SK-N-SH treated with all-trans-retinoic acid at 6 μM for 48 hours (cell line): ENCODE measurements at regions not wholly inside any gene's neighbourhood (a gene's known extent, or its start where the extent isn't known, plus 50 kb on each side); places are given as distances from the start of the nearest gene placed in this dataset.

ENCODE experiments used
- ATAC-seq: fragments of 200-7000 bp; cut with Tn5 transposase; 3 replicates; pipeline ENCODE4 v1.9.1; 2020; ENCODE audit warnings: mild to moderate bottlenecking, moderate library complexity
- ARNTL ChIP-seq: fragments of 450-650 bp; formaldehyde crosslinking; IDR thresholded peaks from 2 replicates; pipeline ENCODE4 v1.5.0; 2020; ENCODE audit warnings: low read depth, mild to moderate bottlenecking, moderate library complexity, borderline replicate concordance
- BACH2 ChIP-seq: fragments of 250-450 bp; sonication (Bioruptor Pico); IDR thresholded peaks from 2 replicates; pipeline ENCODE4 v1.9.0; 2021; ENCODE audit warnings: mild to moderate bottlenecking, borderline replicate concordance
- ESRRG ChIP-seq: fragments of 250-450 bp; sonication (Bioruptor Pico); IDR thresholded peaks from 2 replicates; pipeline ENCODE4 v1.6.1; 2021; ENCODE audit warnings: mild to moderate bottlenecking
- GLIS3 ChIP-seq: fragments of 250-450 bp; sonication (Bioruptor Pico); IDR thresholded peaks from 2 replicates; pipeline ENCODE4 v1.5.0; 2020; ENCODE audit warnings: mild to moderate bottlenecking, moderate library complexity
- ISL1 ChIP-seq: fragments of 250-450 bp; sonication (Bioruptor Pico); IDR thresholded peaks from 2 replicates; pipeline ENCODE4 v2.1.2; 2022; ENCODE audit warnings: mild to moderate bottlenecking, moderate library complexity
- OSR1 ChIP-seq: fragments of 250-450 bp; sonication (Bioruptor Pico); IDR thresholded peaks from 2 replicates; pipeline ENCODE4 v1.8.0; 2022; ENCODE audit warnings: moderate library complexity, mild to moderate bottlenecking, inconsistent platforms
- PPARA ChIP-seq: fragments of 250-450 bp; sonication (Bioruptor Pico); IDR thresholded peaks from 2 replicates; pipeline ENCODE4 v1.5.0; 2020; ENCODE audit warnings: mild to moderate bottlenecking, borderline replicate concordance
- RARB ChIP-seq: fragments of 250-450 bp; sonication (Bioruptor Pico); IDR thresholded peaks from 2 replicates; pipeline ENCODE4 v1.8.0; 2021; ENCODE audit warnings: mild to moderate bottlenecking, moderate library complexity
- SNAI2 ChIP-seq: fragments of 250-450 bp; sonication (Bioruptor Pico); IDR thresholded peaks from 2 replicates; pipeline ENCODE4 v1.5.0; 2020; ENCODE audit warnings: mild to moderate bottlenecking, moderate library complexity
- TCF4 ChIP-seq: fragments of 250-450 bp; sonication (Bioruptor Pico); IDR thresholded peaks from 2 replicates; pipeline ENCODE4 v1.8.0; 2021; ENCODE audit warnings: mild to moderate bottlenecking, moderate library complexity, borderline replicate concordance
- ZFP3 ChIP-seq: fragments of 250-450 bp; sonication (Bioruptor Pico); IDR thresholded peaks from 2 replicates; pipeline ENCODE4 v1.5.0; 2020; ENCODE audit warnings: mild to moderate bottlenecking, moderate library complexity
- ZNF565 ChIP-seq: fragments of 450-650 bp; formaldehyde crosslinking; conservative IDR thresholded peaks from 2 replicates; pipeline ENCODE4 v1.5.0; 2020; ENCODE audit warnings: low read depth, mild to moderate bottlenecking, moderate library complexity
- ZNF70 ChIP-seq: fragments of 450-650 bp; formaldehyde crosslinking; IDR thresholded peaks from 2 replicates; pipeline ENCODE4 v1.5.0; 2020; ENCODE audit warnings: mild to moderate bottlenecking, moderate library complexity
- ZNF8 ChIP-seq: fragments of 450-650 bp; formaldehyde crosslinking; IDR thresholded peaks from 2 replicates; pipeline ENCODE4 v1.5.0; 2020; ENCODE audit warnings: mild to moderate bottlenecking, moderate library complexity
- TF ChIP-seq, protein P1 (sequence below): fragments of 250-450 bp; sonication (Bioruptor Pico); IDR thresholded peaks from 2 replicates; pipeline ENCODE4 v1.5.1; 2020; ENCODE audit warnings: low read depth, mild to moderate bottlenecking, moderate library complexity
- TF ChIP-seq, protein P2 (sequence below): fragments of 250-450 bp; sonication (Bioruptor Pico); IDR thresholded peaks from 2 replicates; pipeline ENCODE4 v1.5.0; 2020; ENCODE audit warnings: mild to moderate bottlenecking, moderate library complexity
- TF ChIP-seq, protein P3 (sequence below): fragments of 250-450 bp; sonication (Bioruptor Pico); IDR thresholded peaks from 2 replicates; pipeline ENCODE4 v1.8.0; 2021; ENCODE audit warnings: low read depth, mild to moderate bottlenecking, moderate library complexity, borderline replicate concordance
- TF ChIP-seq, protein P4 (sequence below): fragments of 250-450 bp; sonication (Bioruptor Pico); IDR thresholded peaks from 2 replicates; pipeline ENCODE4 v1.8.0; 2020; ENCODE audit warnings: mild to moderate bottlenecking, moderate library complexity, borderline replicate concordance

DNA sequence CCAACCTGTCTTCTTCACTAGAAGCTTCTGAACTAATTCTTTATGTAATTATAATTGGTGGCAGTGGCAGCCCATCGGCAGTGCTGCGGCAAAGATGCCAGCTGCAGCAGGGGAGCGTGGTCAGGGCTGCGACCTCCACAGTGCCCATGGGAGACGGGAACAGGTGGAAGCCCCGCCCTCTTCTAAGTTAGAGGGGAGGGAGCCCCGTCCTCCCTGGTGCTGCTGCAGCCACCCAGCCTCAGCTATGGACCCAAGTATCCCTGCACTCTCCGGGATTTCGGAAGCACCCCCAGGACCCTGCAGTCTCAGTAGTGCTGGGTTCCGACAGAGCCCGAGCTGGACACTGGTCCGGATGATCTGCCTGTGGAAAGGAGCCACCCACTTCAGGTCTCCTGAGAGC is 117.0 kb upstream of the MBL2 start (continued):
- no peak for TF ChIP-seq OSR1 (CRISPR knock-in tag)
- TF ChIP-seq, all 23 proteins: peak for 0

DNA sequence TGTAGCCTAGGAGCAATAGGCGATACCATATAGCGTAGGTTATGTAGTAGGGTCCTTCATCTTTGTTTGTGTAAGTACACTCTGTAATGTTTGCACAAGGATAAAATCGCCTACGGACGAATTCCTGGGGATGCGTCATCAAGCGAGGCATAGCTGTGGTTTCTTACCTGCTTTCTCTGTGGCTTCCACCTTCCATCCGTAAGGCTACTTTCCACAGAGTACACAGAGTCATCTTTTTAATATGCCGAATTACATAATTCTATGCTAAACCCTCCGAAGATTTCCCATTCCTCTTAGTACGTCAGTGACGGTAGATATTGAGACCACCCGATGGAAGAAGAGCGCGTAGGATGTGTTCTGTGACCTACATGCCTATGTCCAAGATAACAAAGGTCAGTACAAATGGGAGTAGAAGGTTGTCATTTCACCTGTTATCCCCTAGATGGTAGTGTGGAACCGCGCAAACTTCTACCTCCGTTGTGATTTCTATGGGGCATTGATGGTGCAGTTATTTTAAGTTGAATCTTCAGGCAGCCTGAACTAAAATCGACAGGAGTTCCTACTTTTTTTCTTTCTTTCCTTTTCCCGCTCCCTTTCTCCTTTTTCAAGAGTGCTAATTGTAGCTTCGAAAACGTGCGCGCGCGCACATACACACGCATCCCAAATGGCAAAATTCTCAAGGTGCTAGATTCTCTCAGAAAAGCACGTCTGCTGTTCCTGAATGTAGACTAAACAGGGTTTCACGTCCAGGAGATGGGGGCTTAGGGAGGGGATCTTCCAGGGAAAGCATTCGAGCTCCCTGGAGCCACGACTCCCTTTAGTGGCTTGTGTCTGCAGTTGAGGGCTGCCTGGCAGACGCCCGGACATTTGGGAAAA is 111.7 kb upstream of the MBL2 start:
- peak; percentile 97 for ATAC-seq
- TF ChIP-seq ZNF8 (CRISPR knock-in tag) (no peak), ZFP3 (CRISPR knock-in tag) (no peak), BACH2 (CRISPR knock-in tag) (no peak), OSR1 (CRISPR knock-in tag) (no peak), GLIS3 (CRISPR knock-in tag) (no peak), ZNF70 (CRISPR knock-in tag) (no peak), ESRRG (CRISPR knock-in tag) (no peak), SNAI2 (CRISPR knock-in tag) (no peak), ISL1 (no peak)
- TF ChIP-seq, protein P1, sequence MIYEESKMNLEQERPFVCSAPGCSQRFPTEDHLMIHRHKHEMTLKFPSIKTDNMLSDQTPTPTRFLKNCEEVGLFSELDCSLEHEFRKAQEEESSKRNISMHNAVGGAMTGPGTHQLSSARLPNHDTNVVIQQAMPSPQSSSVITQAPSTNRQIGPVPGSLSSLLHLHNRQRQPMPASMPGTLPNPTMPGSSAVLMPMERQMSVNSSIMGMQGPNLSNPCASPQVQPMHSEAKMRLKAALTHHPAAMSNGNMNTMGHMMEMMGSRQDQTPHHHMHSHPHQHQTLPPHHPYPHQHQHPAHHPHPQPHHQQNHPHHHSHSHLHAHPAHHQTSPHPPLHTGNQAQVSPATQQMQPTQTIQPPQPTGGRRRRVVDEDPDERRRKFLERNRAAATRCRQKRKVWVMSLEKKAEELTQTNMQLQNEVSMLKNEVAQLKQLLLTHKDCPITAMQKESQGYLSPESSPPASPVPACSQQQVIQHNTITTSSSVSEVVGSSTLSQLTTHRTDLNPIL (CRISPR knock-in tag), result no peak
- TF ChIP-seq, protein P2, sequence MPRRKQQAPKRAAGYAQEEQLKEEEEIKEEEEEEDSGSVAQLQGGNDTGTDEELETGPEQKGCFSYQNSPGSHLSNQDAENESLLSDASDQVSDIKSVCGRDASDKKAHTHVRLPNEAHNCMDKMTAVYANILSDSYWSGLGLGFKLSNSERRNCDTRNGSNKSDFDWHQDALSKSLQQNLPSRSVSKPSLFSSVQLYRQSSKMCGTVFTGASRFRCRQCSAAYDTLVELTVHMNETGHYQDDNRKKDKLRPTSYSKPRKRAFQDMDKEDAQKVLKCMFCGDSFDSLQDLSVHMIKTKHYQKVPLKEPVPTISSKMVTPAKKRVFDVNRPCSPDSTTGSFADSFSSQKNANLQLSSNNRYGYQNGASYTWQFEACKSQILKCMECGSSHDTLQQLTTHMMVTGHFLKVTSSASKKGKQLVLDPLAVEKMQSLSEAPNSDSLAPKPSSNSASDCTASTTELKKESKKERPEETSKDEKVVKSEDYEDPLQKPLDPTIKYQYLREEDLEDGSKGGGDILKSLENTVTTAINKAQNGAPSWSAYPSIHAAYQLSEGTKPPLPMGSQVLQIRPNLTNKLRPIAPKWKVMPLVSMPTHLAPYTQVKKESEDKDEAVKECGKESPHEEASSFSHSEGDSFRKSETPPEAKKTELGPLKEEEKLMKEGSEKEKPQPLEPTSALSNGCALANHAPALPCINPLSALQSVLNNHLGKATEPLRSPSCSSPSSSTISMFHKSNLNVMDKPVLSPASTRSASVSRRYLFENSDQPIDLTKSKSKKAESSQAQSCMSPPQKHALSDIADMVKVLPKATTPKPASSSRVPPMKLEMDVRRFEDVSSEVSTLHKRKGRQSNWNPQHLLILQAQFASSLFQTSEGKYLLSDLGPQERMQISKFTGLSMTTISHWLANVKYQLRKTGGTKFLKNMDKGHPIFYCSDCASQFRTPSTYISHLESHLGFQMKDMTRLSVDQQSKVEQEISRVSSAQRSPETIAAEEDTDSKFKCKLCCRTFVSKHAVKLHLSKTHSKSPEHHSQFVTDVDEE (CRISPR knock-in tag), result no peak

DNA sequence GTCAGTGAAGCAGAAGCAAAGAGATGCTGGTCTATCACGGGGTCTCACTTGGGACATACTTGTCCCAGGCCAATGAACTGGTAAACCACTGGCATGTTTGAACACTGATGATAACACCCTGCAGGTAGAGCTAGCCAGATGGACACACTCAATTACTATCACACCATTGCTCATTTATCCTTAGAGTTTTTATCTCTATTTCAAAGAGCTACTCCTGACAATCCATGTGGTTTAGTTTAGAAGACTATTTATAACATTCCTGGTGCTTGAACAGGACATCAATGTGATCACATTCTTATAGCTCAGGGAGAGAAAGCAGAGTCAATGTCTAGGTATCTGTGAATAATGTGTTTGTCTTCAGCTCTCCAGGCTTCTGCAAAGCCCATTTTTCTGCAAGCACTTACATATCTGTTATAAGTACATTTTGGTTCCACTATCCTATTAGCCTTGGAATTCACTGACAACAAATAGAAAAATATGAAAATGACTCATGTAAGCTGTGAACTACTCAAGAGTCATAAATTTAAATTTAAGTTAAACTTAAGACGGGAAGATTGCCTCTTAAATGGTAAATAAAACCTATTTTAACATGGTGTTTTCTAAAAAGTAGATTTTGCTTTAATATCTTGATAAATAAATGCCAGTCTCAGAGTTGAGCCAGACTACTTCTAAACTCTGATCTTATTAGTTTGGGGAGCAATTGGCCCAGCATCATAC is 106.7 kb upstream of the MBL2 start:
- no peak for ATAC-seq
- TF ChIP-seq ISL1 (peak; percentile 72), RARB (CRISPR knock-in tag) (no peak)

DNA sequence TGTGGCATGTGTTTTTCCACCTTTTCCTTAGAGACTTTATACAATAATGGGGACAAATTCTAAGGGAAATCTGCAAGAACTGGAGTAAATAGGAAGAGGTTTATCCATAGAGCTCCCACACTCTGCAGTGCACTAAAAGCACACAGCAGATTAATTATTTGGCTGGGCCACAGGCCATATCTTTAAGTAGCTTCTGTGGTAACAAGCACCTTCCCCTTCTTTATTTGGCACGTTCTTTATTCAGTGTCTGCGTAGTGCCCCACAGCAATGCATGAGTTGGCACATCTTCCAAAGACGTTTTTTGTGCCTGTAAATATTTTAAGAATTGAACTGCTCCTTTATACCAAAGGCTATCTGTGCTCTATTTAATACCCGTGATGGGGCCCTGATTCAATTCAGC is 104.9 kb upstream of the MBL2 start:
- TF ChIP-seq ZNF565 (CRISPR knock-in tag) (no peak), TCF4 (no peak), ARNTL (CRISPR knock-in tag) (no peak), RARB (CRISPR knock-in tag) (no peak), ZNF8 (CRISPR knock-in tag) (no peak)
- TF ChIP-seq, protein P3, sequence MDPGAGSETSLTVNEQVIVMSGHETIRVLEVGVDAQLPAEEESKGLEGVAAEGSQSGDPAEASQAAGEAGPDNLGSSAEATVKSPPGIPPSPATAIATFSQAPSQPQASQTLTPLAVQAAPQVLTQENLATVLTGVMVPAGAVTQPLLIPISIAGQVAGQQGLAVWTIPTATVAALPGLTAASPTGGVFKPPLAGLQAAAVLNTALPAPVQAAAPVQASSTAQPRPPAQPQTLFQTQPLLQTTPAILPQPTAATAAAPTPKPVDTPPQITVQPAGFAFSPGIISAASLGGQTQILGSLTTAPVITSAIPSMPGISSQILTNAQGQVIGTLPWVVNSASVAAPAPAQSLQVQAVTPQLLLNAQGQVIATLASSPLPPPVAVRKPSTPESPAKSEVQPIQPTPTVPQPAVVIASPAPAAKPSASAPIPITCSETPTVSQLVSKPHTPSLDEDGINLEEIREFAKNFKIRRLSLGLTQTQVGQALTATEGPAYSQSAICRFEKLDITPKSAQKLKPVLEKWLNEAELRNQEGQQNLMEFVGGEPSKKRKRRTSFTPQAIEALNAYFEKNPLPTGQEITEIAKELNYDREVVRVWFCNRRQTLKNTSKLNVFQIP (CRISPR knock-in tag), result no peak

DNA sequence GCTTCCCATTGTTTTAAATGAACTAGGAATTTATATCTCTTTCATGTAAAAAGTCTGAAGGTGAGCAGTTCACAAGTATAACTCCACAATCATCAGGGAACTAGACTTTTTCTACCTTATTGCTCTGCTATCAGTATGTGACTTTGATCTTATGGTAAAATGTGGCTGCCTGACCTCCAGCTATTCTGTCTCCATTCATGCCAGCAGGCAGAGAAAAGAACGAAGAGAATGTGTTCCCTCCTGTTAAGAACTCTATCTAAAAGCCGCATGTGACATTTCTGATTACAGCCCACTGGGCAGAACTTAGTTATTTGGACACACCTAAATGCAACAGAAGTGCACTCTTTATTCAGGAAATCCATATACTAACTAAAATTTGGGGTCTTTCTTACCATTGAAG is 102.8 kb upstream of the MBL2 start:
- ATAC-seq, result no peak
- TF ChIP-seq, protein P4, sequence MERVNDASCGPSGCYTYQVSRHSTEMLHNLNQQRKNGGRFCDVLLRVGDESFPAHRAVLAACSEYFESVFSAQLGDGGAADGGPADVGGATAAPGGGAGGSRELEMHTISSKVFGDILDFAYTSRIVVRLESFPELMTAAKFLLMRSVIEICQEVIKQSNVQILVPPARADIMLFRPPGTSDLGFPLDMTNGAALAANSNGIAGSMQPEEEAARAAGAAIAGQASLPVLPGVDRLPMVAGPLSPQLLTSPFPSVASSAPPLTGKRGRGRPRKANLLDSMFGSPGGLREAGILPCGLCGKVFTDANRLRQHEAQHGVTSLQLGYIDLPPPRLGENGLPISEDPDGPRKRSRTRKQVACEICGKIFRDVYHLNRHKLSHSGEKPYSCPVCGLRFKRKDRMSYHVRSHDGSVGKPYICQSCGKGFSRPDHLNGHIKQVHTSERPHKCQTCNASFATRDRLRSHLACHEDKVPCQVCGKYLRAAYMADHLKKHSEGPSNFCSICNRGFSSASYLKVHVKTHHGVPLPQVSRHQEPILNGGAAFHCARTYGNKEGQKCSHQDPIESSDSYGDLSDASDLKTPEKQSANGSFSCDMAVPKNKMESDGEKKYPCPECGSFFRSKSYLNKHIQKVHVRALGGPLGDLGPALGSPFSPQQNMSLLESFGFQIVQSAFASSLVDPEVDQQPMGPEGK (CRISPR knock-in tag), result no peak
- TF ChIP-seq TCF4 (no peak), ZNF565 (CRISPR knock-in tag) (no peak), ARNTL (CRISPR knock-in tag) (no peak), BACH2 (CRISPR knock-in tag) (no peak), PPARA (CRISPR knock-in tag) (no peak), GLIS3 (CRISPR knock-in tag) (no peak), ZFP3 (CRISPR knock-in tag) (no peak), SNAI2 (CRISPR knock-in tag) (no peak), RARB (CRISPR knock-in tag) (no peak)
- TF ChIP-seq, protein P2 (CRISPR knock-in tag), result no peak
- TF ChIP-seq, protein P1 (CRISPR knock-in tag), result no peak

More for the DNA sequence above, 104.9 kb upstream of the MBL2 start:
- ATAC-seq, result no peak
